Osteoblast (primary cell): ENCODE measurements at regions not wholly inside any gene's neighbourhood (a gene's known extent, or its start where the extent isn't known, plus 50 kb on each side); places are given as distances from the start of the nearest gene placed in this dataset.

ENCODE experiments used
- DNase-seq: peaks from one replicate; pipeline ENCODE4 v3.0.0; 2011; ENCODE audit warnings: low spot score, mixed read lengths; ENCODE audit not compliant: insufficient read length; ENCODE audit errors: missing footprints
- H2AFZ ChIP-seq: 2 replicates; pipeline ENCODE4 v1.6.0; 2011; ENCODE audit warnings: mild to moderate bottlenecking, low read length
- H3K27ac ChIP-seq: 2 replicates; pipeline ENCODE4 v1.5.1; 2011; ENCODE audit warnings: mild to moderate bottlenecking, low read depth, low read length, moderate library complexity
- H3K27me3 ChIP-seq: 2 replicates; pipeline ENCODE4 v1.6.0; 2012; ENCODE audit warnings: mild to moderate bottlenecking, control low read depth, inconsistent platforms, low read length, moderate library complexity; ENCODE audit not compliant: insufficient read depth
- H3K36me3 ChIP-seq: 2 replicates; pipeline ENCODE4 v1.5.1; 2011; ENCODE audit warnings: mild to moderate bottlenecking, low read length, control low read depth, moderate library complexity; ENCODE audit not compliant: insufficient read depth
- H3K4me1 ChIP-seq: 2 replicates; pipeline ENCODE4 v1.5.1; 2011; ENCODE audit warnings: mild to moderate bottlenecking, low read length, control low read depth, moderate library complexity; ENCODE audit not compliant: insufficient read depth
- H3K4me2 ChIP-seq: 2 replicates; pipeline ENCODE4 v1.6.0; 2011; ENCODE audit warnings: mild to moderate bottlenecking, low read length; ENCODE audit not compliant: insufficient read depth
- H3K4me3 ChIP-seq: fragments of 200-600 bp; sonication (generic); 3 replicates; pipeline ENCODE4 v1.5.1; 2012; ENCODE audit warnings: mild to moderate bottlenecking, low read length, inconsistent platforms; ENCODE audit not compliant: insufficient read depth
- H3K79me2 ChIP-seq: 2 replicates; pipeline ENCODE4 v1.6.0; 2012; ENCODE audit warnings: mild to moderate bottlenecking, low read length, control low read depth, inconsistent platforms; ENCODE audit not compliant: insufficient read depth
- H3K9me3 ChIP-seq: 2 replicates; pipeline ENCODE4 v1.5.1; 2011; ENCODE audit warnings: low read depth, low read length, control low read depth
- H4K20me1 ChIP-seq: 2 replicates; pipeline ENCODE4 v1.6.0; 2012; ENCODE audit warnings: mild to moderate bottlenecking, low read length, control low read depth; ENCODE audit not compliant: insufficient read depth
- CTCF ChIP-seq: IDR thresholded peaks from 2 replicates; pipeline ENCODE4 v1.5.1; 2011; ENCODE audit warnings: mild to moderate bottlenecking, low read depth, low read length, moderate library complexity; ENCODE audit errors: extremely low read depth

- Histone ChIP-seq H3K27me3 (no peaks in the 10 kb centered on the region), H4K20me1 (no peaks in the 10 kb centered on the region), H3K27ac (no peak overlapping the region), H3K79me2 (no peaks in the 10 kb centered on the region), H3K4me3 (no peak overlapping the region), H3K4me2 (no peak overlapping the region), H3K9me3 (no peaks in the 10 kb centered on the region), H3K4me1 (no peaks in the 10 kb centered on the region), H2AFZ (no peak overlapping the region), H3K36me3 (no peaks in the 10 kb centered on the region)
- no peak for DNase-seq
- TF ChIP-seq CTCF: no peak
These were observed 401.2 kb downstream of the MATN1 start for GRCh38 chr1:30321996-30322858.

- H3K27me3 ChIP-seq: no peaks in the 10 kb centered on the region
- H3K4me1 ChIP-seq: no peaks in the 10 kb centered on the region
- H2AFZ ChIP-seq: no peak overlapping the region
- no peak overlapping the region for H3K4me2 ChIP-seq
- no peak overlapping the region for H3K27ac ChIP-seq
- no peak for DNase-seq
- H3K4me3 ChIP-seq: no peak overlapping the region
- H3K36me3 ChIP-seq: no peaks in the 10 kb centered on the region
- no peaks in the 10 kb centered on the region for H3K9me3 ChIP-seq
- no peaks in the 10 kb centered on the region for H4K20me1 ChIP-seq
- no peaks in the 10 kb centered on the region for H3K79me2 ChIP-seq
- TF ChIP-seq CTCF: no peak
These were observed 402.0 kb downstream of the MATN1 start for GRCh38 chr1:30321246-30321910.

- Histone ChIP-seq H3K36me3 (no peaks in the 10 kb centered on the region), H3K4me3 (no peak overlapping the region), H3K9me3 (no peaks in the 10 kb centered on the region), H4K20me1 (no peaks in the 10 kb centered on the region), H2AFZ (no peak overlapping the region), H3K27ac (no peak overlapping the region), H3K79me2 (no peaks in the 10 kb centered on the region), H3K4me2 (no peak overlapping the region), H3K4me1 (no peaks in the 10 kb centered on the region), H3K27me3 (no peaks in the 10 kb centered on the region)
- DNase-seq: no peak
- TF ChIP-seq CTCF: no peak
These were observed 402.8 kb downstream of the MATN1 start for GRCh38 chr1:30320581-30320890.
